Upper lobe of left lung (tissue), 6 donors: ENCODE measurements at regions not wholly inside any gene's neighbourhood (a gene's known extent, or its start where the extent isn't known, plus 50 kb on each side); places are given as distances from the start of the nearest gene placed in this dataset.

Source experiments
- ATAC-seq, 2 donors: fragments of 200-7000 bp; cut with Tn5 transposase; one replicate each; pipeline ENCODE4 v1.9.1; 2022; ENCODE audit warnings: mild to moderate bottlenecking in 2 of 2, moderate library complexity in 2 of 2; ENCODE audit not compliant: low FRiP score in 2 of 2
- DNase-seq, 2 donors: peaks; one replicate each; pipeline ENCODE4 v3.0.0-alpha.2; 2019 to 2020
- H3K27ac ChIP-seq, 4 donors: fragments of 200-600 bp; sonication (generic); one replicate each; pipeline ENCODE4 v1.5.1; 2016 to 2019
- H3K27me3 ChIP-seq, 4 donors: fragments of 200-600 bp; sonication (generic); one replicate each; pipeline ENCODE4 v1.5.1; 2017 to 2019
- H3K36me3 ChIP-seq, 4 donors: fragments of 200-600 bp; sonication (generic); one replicate each; pipeline ENCODE4 v1.5.1; 2016 to 2019
- H3K4me1 ChIP-seq, 4 donors: fragments of 200-600 bp; sonication (generic); one replicate each; pipeline ENCODE4 v1.5.1; 2018 to 2019
- H3K4me3 ChIP-seq, 4 donors: fragments of 200-600 bp; sonication (generic); one replicate each; pipeline ENCODE4 v1.5.1; 2017 to 2019; ENCODE audit warnings: mild to moderate bottlenecking in 2 of 4, moderate library complexity in 1 of 4
- H3K9me3 ChIP-seq, 4 donors: fragments of 200-600 bp; sonication (generic); one replicate each; pipeline ENCODE4 v1.5.1; 2018 to 2019
- CTCF ChIP-seq, 6 experiments: fragments of 450-650 bp in 4 of 6; fragments of 200-600 bp in 2 of 6; sonication (generic) in 2 of 6; IDR thresholded peaks; one replicate each; pipeline ENCODE4 v1.5.1; 2016 to 2019; ENCODE audit warnings: antibody characterized with exemption in 6 of 6
- EP300 ChIP-seq, 4 donors: sonication (generic); formaldehyde crosslinking; IDR thresholded peaks; one replicate each; pipeline ENCODE4 v1.5.1; 2017; ENCODE audit warnings: antibody characterized with exemption in 4 of 4, control low read depth in 2 of 4
- POLR2A ChIP-seq, 4 donors: fragments of 450-650 bp; IDR thresholded peaks; one replicate each; pipeline ENCODE4 v1.5.1; 2016 to 2017; ENCODE audit warnings: antibody characterized with exemption in 4 of 4, mild to moderate bottlenecking in 2 of 4
- POLR2AphosphoS5 ChIP-seq, 2 donors: sonication (generic); formaldehyde crosslinking; IDR thresholded peaks; one replicate each; pipeline ENCODE4 v1.5.1; 2017; ENCODE audit warnings: antibody characterized with exemption in 2 of 2
- WGBS, 2 donors: methylation state at CpG; one replicate each; pipeline ENCODE4 v1.1.5; 2017 to 2018; 5-methylcytosine and 5-hydroxymethylcytosine counted together
- donor health status: DM: no; HTN: no; CAD: no; lungs with moderate emphysema.
- donor health status: DM: no; HTN: yes; CAD: no; lungs with severe emphysema.

- Histone ChIP-seq H3K9me3 (no peaks in the 10 kb centered on the region), H3K4me3 (no peak overlapping the region), H3K27me3 (no peaks in the 10 kb centered on the region), H3K27ac (no peak overlapping the region), H3K4me1 (no peaks in the 10 kb centered on the region), H3K36me3 (no peaks in the 10 kb centered on the region)
- TF ChIP-seq POLR2A (IDR thresholded peaks at IDR 0.05) = no peak
- no peak for TF ChIP-seq EP300 (IDR thresholded peaks at IDR 0.05)
- TF ChIP-seq CTCF (IDR thresholded peaks at IDR 0.05) = peak in 3 of 6 experiments; percentile 24 to 50 (median 32)
- TF ChIP-seq POLR2AphosphoS5 (IDR thresholded peaks at IDR 0.05) = no peak
- no peak for DNase-seq
- ATAC-seq = no peak
- 54 to 57% methylated on average over 13 of the region's 13 CpGs for WGBS, 2 donors
These were observed 288.6 kb upstream of the ELAC2 start for GRCh38 chr17:13306310-13306962.

GRCh38 chr17:13302983-13303382 is 285.2 kb upstream of the ELAC2 start:
- TF ChIP-seq POLR2AphosphoS5 (IDR thresholded peaks at IDR 0.05) (no peak), POLR2A (IDR thresholded peaks at IDR 0.05) (no peak), EP300 (IDR thresholded peaks at IDR 0.05) (no peak), CTCF (IDR thresholded peaks at IDR 0.05) (no peak)
- H3K4me1 ChIP-seq = no peaks in the 10 kb centered on the region
- ATAC-seq (no peak), DNase-seq (no peak)
- H3K36me3 ChIP-seq = no peaks in the 10 kb centered on the region
- WGBS, 2 donors = 82 to 89% methylated on average over 4 of the region's 4 CpGs
- H3K27ac ChIP-seq = no peak overlapping the region
- no peak overlapping the region for H3K4me3 ChIP-seq
- H3K27me3 ChIP-seq = no peaks in the 10 kb centered on the region
- H3K9me3 ChIP-seq = no peaks in the 10 kb centered on the region

- H3K4me1 ChIP-seq = no peaks in the 10 kb centered on the region
- ATAC-seq = no peak
- 96 to 97% methylated on average over 3 of the region's 3 CpGs for WGBS, 2 donors
These were observed 284.6 kb upstream of the ELAC2 start for GRCh38 chr17:13302419-13302818.

GRCh38 chr17:13297183-13297582 is 279.4 kb upstream of the ELAC2 start:
- no peak overlapping the region for H3K4me3 ChIP-seq
- no peak overlapping the region for H3K27ac ChIP-seq
- DNase-seq (no peak), ATAC-seq (no peak)
- TF ChIP-seq CTCF (IDR thresholded peaks at IDR 0.05) = no peak
- TF ChIP-seq EP300 (IDR thresholded peaks at IDR 0.05) = no peak
- no peak for TF ChIP-seq POLR2A (IDR thresholded peaks at IDR 0.05)
- TF ChIP-seq POLR2AphosphoS5 (IDR thresholded peaks at IDR 0.05) = no peak
- H3K36me3 ChIP-seq = no peaks in the 10 kb centered on the region
- 77 to 88% methylated on average over 3 of the region's 3 CpGs for WGBS, 2 donors
- no peaks in the 10 kb centered on the region for H3K27me3 ChIP-seq
- H3K9me3 ChIP-seq = no peaks in the 10 kb centered on the region
- no peaks in the 10 kb centered on the region for H3K4me1 ChIP-seq

More at GRCh38 chr17:13302419-13302818, 284.6 kb upstream of the ELAC2 start:
- no peak for DNase-seq
- Histone ChIP-seq H3K27me3 (no peaks in the 10 kb centered on the region), H3K27ac (no peak overlapping the region), H3K9me3 (no peaks in the 10 kb centered on the region), H3K36me3 (no peaks in the 10 kb centered on the region), H3K4me3 (no peak overlapping the region)
- TF ChIP-seq POLR2AphosphoS5 (IDR thresholded peaks at IDR 0.05) (no peak), EP300 (IDR thresholded peaks at IDR 0.05) (no peak), POLR2A (IDR thresholded peaks at IDR 0.05) (no peak)

- ATAC-seq (no peak), DNase-seq (no peak)
- no peak overlapping the region for H3K4me3 ChIP-seq
- no peaks in the 10 kb centered on the region for H3K9me3 ChIP-seq
- TF ChIP-seq CTCF (IDR thresholded peaks at IDR 0.05) (no peak), EP300 (IDR thresholded peaks at IDR 0.05) (no peak), POLR2AphosphoS5 (IDR thresholded peaks at IDR 0.05) (no peak), POLR2A (IDR thresholded peaks at IDR 0.05) (no peak)
- H3K36me3 ChIP-seq = no peaks in the 10 kb centered on the region
- no peaks in the 10 kb centered on the region for H3K4me1 ChIP-seq
- H3K27ac ChIP-seq = no peak overlapping the region
- no peaks in the 10 kb centered on the region for H3K27me3 ChIP-seq
These were observed 275.6 kb upstream of the ELAC2 start for GRCh38 chr17:13293421-13293820.
